ENCODE measurements at regions not wholly inside any gene's neighbourhood (a gene's known extent, or its start where the extent isn't known, plus 50 kb on each side); places are given as distances from the start of the nearest gene placed in this dataset.
A peak's percentile ranks its signal among the peaks of the same experiment; 100 is the strongest.

DNA sequence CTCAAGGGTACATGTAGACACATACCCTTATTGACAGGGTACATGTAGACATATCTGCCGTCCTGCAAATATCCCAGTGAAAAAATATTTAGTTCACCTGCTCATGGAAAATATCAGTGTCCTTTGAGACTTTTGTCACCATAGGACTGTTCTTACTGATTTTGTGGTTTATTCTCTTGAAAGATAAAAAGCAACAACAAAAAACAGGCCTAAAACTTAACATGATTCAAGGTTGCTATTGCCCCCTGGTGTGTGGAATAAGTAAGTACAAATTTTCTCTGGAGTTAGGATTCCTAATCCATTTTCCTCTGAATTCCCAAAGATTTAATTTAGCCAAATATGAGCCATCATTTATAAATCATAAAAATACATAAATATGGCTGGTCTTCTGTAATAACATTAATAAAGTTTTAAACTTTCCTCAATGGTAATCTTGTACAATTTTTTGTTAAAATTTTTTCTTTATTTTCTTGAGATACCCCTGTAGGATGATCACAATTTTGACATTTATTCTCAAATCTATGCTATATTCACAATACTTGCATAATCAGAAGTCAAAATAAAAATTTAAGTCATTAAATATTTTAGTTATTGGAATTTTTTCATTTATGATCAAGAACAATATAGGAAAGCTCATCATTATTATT is 741.4 kb upstream of the POT1 start:
- no peak for TF ChIP-seq EZH2phosphoT487 (IDR thresholded peaks at IDR 0.05; ENCODE audit: borderline replicate concordance, low read length)
- TF ChIP-seq, protein P1, sequence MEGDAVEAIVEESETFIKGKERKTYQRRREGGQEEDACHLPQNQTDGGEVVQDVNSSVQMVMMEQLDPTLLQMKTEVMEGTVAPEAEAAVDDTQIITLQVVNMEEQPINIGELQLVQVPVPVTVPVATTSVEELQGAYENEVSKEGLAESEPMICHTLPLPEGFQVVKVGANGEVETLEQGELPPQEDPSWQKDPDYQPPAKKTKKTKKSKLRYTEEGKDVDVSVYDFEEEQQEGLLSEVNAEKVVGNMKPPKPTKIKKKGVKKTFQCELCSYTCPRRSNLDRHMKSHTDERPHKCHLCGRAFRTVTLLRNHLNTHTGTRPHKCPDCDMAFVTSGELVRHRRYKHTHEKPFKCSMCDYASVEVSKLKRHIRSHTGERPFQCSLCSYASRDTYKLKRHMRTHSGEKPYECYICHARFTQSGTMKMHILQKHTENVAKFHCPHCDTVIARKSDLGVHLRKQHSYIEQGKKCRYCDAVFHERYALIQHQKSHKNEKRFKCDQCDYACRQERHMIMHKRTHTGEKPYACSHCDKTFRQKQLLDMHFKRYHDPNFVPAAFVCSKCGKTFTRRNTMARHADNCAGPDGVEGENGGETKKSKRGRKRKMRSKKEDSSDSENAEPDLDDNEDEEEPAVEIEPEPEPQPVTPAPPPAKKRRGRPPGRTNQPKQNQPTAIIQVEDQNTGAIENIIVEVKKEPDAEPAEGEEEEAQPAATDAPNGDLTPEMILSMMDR (IDR thresholded peaks at IDR 0.05; ENCODE audit: low read depth, low read length, poor library complexity, severe bottlenecking): peak; percentile 79
- Histone ChIP-seq H3K9me2 (replicated peaks; ENCODE audit: control insufficient read depth, low read length) (no peaks in the 10 kb centered on the region), H3K4me3 (ENCODE audit: low read length) (no peak overlapping the region)

DNA sequence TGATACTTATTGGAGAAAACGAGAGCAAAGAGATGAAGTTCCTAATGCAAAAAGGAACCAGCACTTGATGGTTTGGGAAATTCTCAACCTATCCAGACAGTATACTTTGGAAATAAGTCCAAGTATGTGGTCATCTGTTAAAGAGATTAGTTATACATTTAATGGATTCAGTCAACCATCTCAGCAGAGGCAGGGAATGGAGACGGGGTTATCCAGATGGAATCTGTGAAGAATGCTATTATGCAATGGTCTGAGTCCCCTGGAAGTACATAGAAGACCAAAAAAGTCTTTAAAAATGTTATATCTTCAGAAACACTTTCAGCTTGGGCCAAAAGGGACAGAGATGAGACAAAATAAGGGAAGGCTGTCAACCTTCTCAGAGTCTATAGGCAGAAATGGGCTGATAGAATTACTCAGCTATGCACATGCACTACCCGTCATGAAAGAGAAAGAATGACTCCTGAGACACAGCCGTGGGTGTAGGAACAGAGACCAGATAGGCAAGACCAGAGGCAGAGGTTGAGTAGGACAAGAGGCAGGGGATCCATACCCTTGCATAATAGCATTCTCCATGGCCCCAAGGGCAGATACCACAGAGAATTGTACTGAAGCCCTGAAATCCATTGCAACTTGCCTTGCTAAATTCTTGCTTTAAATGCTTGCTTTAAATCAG is 738.8 kb upstream of the POT1 start:
- H3K9me2 ChIP-seq (replicated peaks; ENCODE audit: control insufficient read depth, low read length): no peaks in the 10 kb centered on the region
- H3K4me1 ChIP-seq (ENCODE audit: control insufficient read depth, low read length): no peaks in the 10 kb centered on the region
- no peak overlapping the region for H3K4me3 ChIP-seq (ENCODE audit: low read length)
- H3K27ac ChIP-seq (ENCODE audit: low read depth, low read length): no peak overlapping the region
- H3F3A ChIP-seq (ENCODE audit: control insufficient read depth, insufficient read depth): no peaks in the 10 kb centered on the region
- no peaks in the 10 kb centered on the region for H3K36me3 ChIP-seq (ENCODE audit: control insufficient read depth, low read length)
- H3K27me3 ChIP-seq (ENCODE audit: control insufficient read depth, low read length): no peaks in the 10 kb centered on the region
- H3K79me2 ChIP-seq (ENCODE audit: control insufficient read depth, low read length): no peaks in the 10 kb centered on the region
- no peak overlapping the region for H3K4me2 ChIP-seq (ENCODE audit: low read length)
- no peak for TF ChIP-seq EZH2phosphoT487 (IDR thresholded peaks at IDR 0.05; ENCODE audit: borderline replicate concordance, low read length)
- TF ChIP-seq, protein P1 (IDR thresholded peaks at IDR 0.05; ENCODE audit: low read depth, low read length, poor library complexity, severe bottlenecking): no peak
- no peaks in the 10 kb centered on the region for H4K20me1 ChIP-seq (ENCODE audit: control insufficient read depth, insufficient read depth, low read depth, low read length)
- H3K9me3 ChIP-seq (ENCODE audit: control insufficient read depth, insufficient read depth, low read length): no peaks in the 10 kb centered on the region

More for the DNA sequence above, 741.4 kb upstream of the POT1 start:
- Histone ChIP-seq H3F3A (ENCODE audit: control insufficient read depth, insufficient read depth) (no peaks in the 10 kb centered on the region), H3K27me3 (ENCODE audit: control insufficient read depth, low read length) (no peaks in the 10 kb centered on the region), H3K36me3 (ENCODE audit: control insufficient read depth, low read length) (no peaks in the 10 kb centered on the region), H3K4me2 (ENCODE audit: low read length) (no peak overlapping the region), H3K9me3 (ENCODE audit: control insufficient read depth, insufficient read depth, low read length) (no peaks in the 10 kb centered on the region), H3K4me1 (ENCODE audit: control insufficient read depth, low read length) (no peaks in the 10 kb centered on the region), H4K20me1 (ENCODE audit: control insufficient read depth, insufficient read depth, low read depth, low read length) (no peaks in the 10 kb centered on the region), H3K27ac (ENCODE audit: low read depth, low read length) (no peak overlapping the region), H3K79me2 (ENCODE audit: control insufficient read depth, low read length) (no peaks in the 10 kb centered on the region)

DNA sequence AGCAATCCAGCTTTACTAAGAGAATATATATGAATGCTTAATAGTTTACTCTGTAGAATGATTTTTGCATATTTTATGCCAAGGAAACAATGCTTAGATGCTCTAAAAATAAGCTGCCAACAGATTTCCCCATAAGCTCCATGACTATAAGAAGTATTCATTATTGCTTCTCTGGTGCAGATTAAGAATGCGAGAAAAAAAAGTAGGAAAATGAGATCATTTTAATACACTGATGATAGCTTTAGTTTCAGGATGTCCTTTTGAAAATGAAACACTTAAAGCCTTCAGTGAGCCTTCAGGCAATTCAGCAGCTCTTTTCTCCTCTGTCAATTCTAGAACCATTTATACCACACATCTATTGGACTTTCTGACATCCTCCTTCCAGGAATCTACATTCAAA is 735.0 kb upstream of the POT1 start:
- Histone ChIP-seq H3K79me2 (ENCODE audit: control insufficient read depth, low read length) (no peaks in the 10 kb centered on the region), H3K36me3 (ENCODE audit: control insufficient read depth, low read length) (no peaks in the 10 kb centered on the region), H3K27ac (ENCODE audit: low read depth, low read length) (no peak overlapping the region), H3F3A (ENCODE audit: control insufficient read depth, insufficient read depth) (no peaks in the 10 kb centered on the region), H3K9me2 (replicated peaks; ENCODE audit: control insufficient read depth, low read length) (no peaks in the 10 kb centered on the region), H3K27me3 (ENCODE audit: control insufficient read depth, low read length) (no peaks in the 10 kb centered on the region), H3K4me3 (ENCODE audit: low read length) (no peak overlapping the region), H3K4me2 (ENCODE audit: low read length) (no peak overlapping the region), H3K9me3 (ENCODE audit: control insufficient read depth, insufficient read depth, low read length) (no peaks in the 10 kb centered on the region), H4K20me1 (ENCODE audit: control insufficient read depth, insufficient read depth, low read depth, low read length) (no peaks in the 10 kb centered on the region), H3K4me1 (ENCODE audit: control insufficient read depth, low read length) (no peaks in the 10 kb centered on the region)
- TF ChIP-seq EZH2phosphoT487 (IDR thresholded peaks at IDR 0.05; ENCODE audit: borderline replicate concordance, low read length): no peak
- TF ChIP-seq, protein P1 (IDR thresholded peaks at IDR 0.05; ENCODE audit: low read depth, low read length, poor library complexity, severe bottlenecking): no peak

Measured in DOHH2 (cell line).